ENCODE measurements at regions not wholly inside any gene's neighbourhood (a gene's known extent, or its start where the extent isn't known, plus 50 kb on each side); places are given as distances from the start of the nearest gene placed in this dataset.

GRCh38 chr10:52517012-52517411 is 202.9 kb downstream of the DKK1 start:
- Histone ChIP-seq H3K36me3 (ENCODE audit: control insufficient read depth in 2 of 3, insufficient read depth in 3 of 3, low read length in 3 of 3) (no peaks in the 10 kb centered on the region), H3K9ac (ENCODE audit: low read length in 3 of 3) (no peak overlapping the region), H3K4me3 (ENCODE audit: low read length in 3 of 3) (no peak overlapping the region), H3K4me1 (ENCODE audit: control insufficient read depth in 2 of 3, insufficient read depth in 2 of 3, low read depth in 1 of 3, low read length in 3 of 3) (no peaks in the 10 kb centered on the region), H3K27ac (ENCODE audit: low read depth in 2 of 2, low read length in 2 of 2) (no peak overlapping the region), H3K27me3 (ENCODE audit: control insufficient read depth, insufficient read depth, low read length) (no peaks in the 10 kb centered on the region), H3K9me3 (ENCODE audit: control insufficient read depth in 2 of 3, insufficient read depth in 1 of 3, low read length in 3 of 3) (no peaks in the 10 kb centered on the region)
- intact Hi-C loops (cut with DNase I): no loop called here
- FAIRE-seq: no peak
- TF ChIP-seq CTCF (IDR thresholded peaks at IDR 0.05; ENCODE audit: borderline replicate concordance, extremely low read depth, insufficient read depth): no peak
- no peak for DNase-seq

- H3K4me3 ChIP-seq (ENCODE audit: low read length in 3 of 3): no peak overlapping the region
- no peaks in the 10 kb centered on the region for H3K9me3 ChIP-seq (ENCODE audit: control insufficient read depth in 2 of 3, insufficient read depth in 1 of 3, low read length in 3 of 3)
- FAIRE-seq (no peak), DNase-seq (no peak)
- no peak overlapping the region for H3K27ac ChIP-seq (ENCODE audit: low read depth in 2 of 2, low read length in 2 of 2)
- H3K27me3 ChIP-seq (ENCODE audit: control insufficient read depth, insufficient read depth, low read length): no peaks in the 10 kb centered on the region
- intact Hi-C loops (cut with DNase I): no loop called here
- no peak overlapping the region for H3K9ac ChIP-seq (ENCODE audit: low read length in 3 of 3)
- no peak for TF ChIP-seq CTCF (IDR thresholded peaks at IDR 0.05; ENCODE audit: borderline replicate concordance, extremely low read depth, insufficient read depth)
- H3K4me1 ChIP-seq (ENCODE audit: control insufficient read depth in 2 of 3, insufficient read depth in 2 of 3, low read depth in 1 of 3, low read length in 3 of 3): no peaks in the 10 kb centered on the region
- no peaks in the 10 kb centered on the region for H3K36me3 ChIP-seq (ENCODE audit: control insufficient read depth in 2 of 3, insufficient read depth in 3 of 3, low read length in 3 of 3)
These were observed 209.6 kb downstream of the DKK1 start for GRCh38 chr10:52523696-52524095.

- H3K4me3 ChIP-seq (ENCODE audit: low read length in 3 of 3): no peak overlapping the region
- no peaks in the 10 kb centered on the region for H3K27me3 ChIP-seq (ENCODE audit: control insufficient read depth, insufficient read depth, low read length)
- no peak for TF ChIP-seq CTCF (IDR thresholded peaks at IDR 0.05; ENCODE audit: borderline replicate concordance, extremely low read depth, insufficient read depth)
- no peak for FAIRE-seq
- no peak overlapping the region for H3K27ac ChIP-seq (ENCODE audit: low read depth in 2 of 2, low read length in 2 of 2)
- H3K36me3 ChIP-seq (ENCODE audit: control insufficient read depth in 2 of 3, insufficient read depth in 3 of 3, low read length in 3 of 3): no peaks in the 10 kb centered on the region
- DNase-seq: no peak
- no peaks in the 10 kb centered on the region for H3K4me1 ChIP-seq (ENCODE audit: control insufficient read depth in 2 of 3, insufficient read depth in 2 of 3, low read depth in 1 of 3, low read length in 3 of 3)
- intact Hi-C loops (cut with DNase I): no loop called here
- H3K9me3 ChIP-seq (ENCODE audit: control insufficient read depth in 2 of 3, insufficient read depth in 1 of 3, low read length in 3 of 3): no peaks in the 10 kb centered on the region
- H3K9ac ChIP-seq (ENCODE audit: low read length in 3 of 3): no peak overlapping the region
These were observed 211.7 kb downstream of the DKK1 start for GRCh38 chr10:52525761-52526160.

GRCh38 chr10:52526251-52526823 is 212.3 kb downstream of the DKK1 start:
- no peak for TF ChIP-seq CTCF (IDR thresholded peaks at IDR 0.05; ENCODE audit: borderline replicate concordance, extremely low read depth, insufficient read depth)
- H3K27ac ChIP-seq (ENCODE audit: low read depth in 2 of 2, low read length in 2 of 2): no peak overlapping the region
- H3K9ac ChIP-seq (ENCODE audit: low read length in 3 of 3): no peak overlapping the region
- FAIRE-seq (no peak), DNase-seq (no peak)
- no peaks in the 10 kb centered on the region for H3K27me3 ChIP-seq (ENCODE audit: control insufficient read depth, insufficient read depth, low read length)
- H3K9me3 ChIP-seq (ENCODE audit: control insufficient read depth in 2 of 3, insufficient read depth in 1 of 3, low read length in 3 of 3): no peaks in the 10 kb centered on the region
- H3K36me3 ChIP-seq (ENCODE audit: control insufficient read depth in 2 of 3, insufficient read depth in 3 of 3, low read length in 3 of 3): no peaks in the 10 kb centered on the region
- no peak overlapping the region for H3K4me3 ChIP-seq (ENCODE audit: low read length in 3 of 3)
- H3K4me1 ChIP-seq (ENCODE audit: control insufficient read depth in 2 of 3, insufficient read depth in 2 of 3, low read depth in 1 of 3, low read length in 3 of 3): no peaks in the 10 kb centered on the region
- intact Hi-C loops (cut with DNase I): no loop called here
